HK-2 (cell line): ENCODE measurements at regions not wholly inside any gene's neighbourhood (a gene's known extent, or its start where the extent isn't known, plus 50 kb on each side); places are given as distances from the start of the nearest gene placed in this dataset.

Experiments used
- DNase-seq: peaks from one replicate; pipeline ENCODE4 v3.0.0-alpha.2; 2018; ENCODE audit not compliant: unreplicated experiment

- DNase-seq: no peak
These were observed 567.3 kb upstream of the BTBD3 start for GRCh38 chr20:11350126-11351005.

DNA sequence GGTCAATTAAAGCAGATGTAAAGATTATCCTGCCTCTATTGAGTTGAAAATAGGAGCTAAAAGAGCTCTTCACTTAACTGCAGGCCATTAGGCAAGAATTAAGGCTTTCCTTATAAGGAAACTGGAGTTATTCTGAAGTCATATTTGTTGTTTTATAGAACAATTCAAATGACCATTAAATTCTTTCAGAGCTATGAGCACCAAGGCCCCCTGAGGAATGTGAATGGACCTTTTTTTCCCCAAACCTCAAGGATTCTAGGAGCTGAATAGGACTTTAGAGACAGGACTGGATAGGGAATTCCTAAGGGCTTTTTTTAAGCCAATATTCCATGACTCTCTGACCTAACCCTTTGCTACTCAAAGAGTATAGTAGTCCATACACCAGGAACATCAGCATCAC lies 565.7 kb upstream of the BTBD3 start:
- DNase-seq: no peak

DNA sequence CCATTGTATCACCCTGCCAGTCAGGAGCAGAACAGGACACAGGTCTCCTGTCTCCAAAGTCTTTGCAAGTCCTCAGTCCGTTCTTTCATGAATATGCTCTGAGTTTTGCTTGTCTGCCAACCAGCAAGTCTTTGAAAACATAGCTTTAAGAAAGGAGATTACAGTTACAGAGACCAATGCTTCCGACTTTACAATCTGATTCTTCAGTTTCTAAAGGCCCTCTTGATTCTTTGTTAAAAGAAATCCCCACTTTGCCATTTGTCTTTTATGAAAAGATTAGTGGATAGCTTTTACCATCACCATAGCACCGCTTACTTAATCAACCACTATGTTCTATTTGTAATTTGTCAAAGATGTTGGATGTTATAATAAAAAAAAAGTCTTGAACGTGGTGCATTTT lies 562.8 kb upstream of the BTBD3 start:
- no peak for DNase-seq

DNA sequence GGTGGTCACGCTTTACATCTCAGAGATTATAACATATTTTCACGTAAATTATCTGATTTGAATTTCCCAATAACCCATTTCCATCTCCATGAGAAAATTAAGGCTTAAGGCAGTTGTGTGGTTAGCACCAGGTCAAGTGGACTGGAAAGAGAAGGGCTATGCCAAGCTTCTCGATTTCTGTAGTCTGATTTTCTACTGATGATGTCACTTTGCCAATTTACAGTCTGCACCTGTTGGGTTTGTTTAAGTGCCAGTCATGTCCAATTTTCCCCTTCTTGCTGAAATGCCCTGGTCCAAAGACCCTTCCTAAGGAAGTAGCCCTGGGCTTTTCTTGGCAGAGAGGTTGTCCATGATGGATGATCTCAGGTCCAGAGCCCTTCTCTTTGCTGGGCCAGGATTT lies 562.3 kb upstream of the BTBD3 start:
- no peak for DNase-seq

DNA sequence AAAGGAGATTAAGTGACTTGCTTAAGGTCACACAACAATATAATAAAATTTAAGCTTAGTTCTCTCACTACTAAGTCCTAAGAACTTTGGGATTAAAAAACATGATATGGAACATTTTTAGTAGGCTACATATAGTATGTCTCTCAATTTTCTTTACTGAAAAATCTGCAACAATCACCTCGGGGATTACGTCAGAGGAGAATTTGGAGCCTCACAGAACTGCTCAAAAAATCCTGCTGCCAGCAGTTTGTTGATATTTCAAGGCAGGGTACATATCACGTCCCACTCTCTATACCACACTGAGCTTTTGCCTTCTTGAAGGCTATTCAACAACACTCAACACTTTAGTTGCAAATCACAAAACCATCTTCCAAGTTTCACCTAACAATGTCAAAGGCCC lies 561.6 kb upstream of the BTBD3 start:
- DNase-seq: no peak

- no peak for DNase-seq
These were observed 555.2 kb upstream of the BTBD3 start for GRCh38 chr20:11362450-11362849.

- no peak for DNase-seq
These were observed 553.0 kb upstream of the BTBD3 start for GRCh38 chr20:11364736-11365135.

- DNase-seq: no peak
These were observed 551.0 kb upstream of the BTBD3 start for GRCh38 chr20:11366660-11367059.

- no peak for DNase-seq
These were observed 549.2 kb upstream of the BTBD3 start for GRCh38 chr20:11368499-11368898.

DNA sequence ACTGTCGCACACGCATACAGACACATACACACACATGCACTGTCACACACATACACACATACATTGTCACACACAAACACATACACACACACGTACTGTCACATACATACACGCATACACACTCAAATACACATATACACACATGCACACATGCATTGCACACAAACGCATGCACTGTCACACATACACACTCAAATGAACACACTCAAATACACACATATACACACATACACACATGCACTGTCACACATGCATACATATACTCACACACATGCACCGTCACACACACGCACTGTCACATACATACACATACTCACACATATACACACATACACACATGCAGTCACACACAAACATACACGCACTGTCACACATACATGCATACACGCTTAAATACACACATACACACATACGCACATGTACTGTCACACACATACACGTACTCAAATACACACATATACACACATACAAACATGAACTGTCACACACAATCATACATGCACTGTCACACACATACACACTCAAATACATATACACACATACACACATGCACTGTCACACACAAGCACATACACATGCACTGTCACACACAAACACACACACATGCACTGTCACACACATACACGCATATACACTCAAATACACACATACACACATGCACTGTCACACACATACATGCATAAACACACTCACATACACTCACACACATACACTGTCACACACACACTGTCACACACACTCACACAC lies 548.6 kb upstream of the BTBD3 start:
- no peak for DNase-seq

DNA sequence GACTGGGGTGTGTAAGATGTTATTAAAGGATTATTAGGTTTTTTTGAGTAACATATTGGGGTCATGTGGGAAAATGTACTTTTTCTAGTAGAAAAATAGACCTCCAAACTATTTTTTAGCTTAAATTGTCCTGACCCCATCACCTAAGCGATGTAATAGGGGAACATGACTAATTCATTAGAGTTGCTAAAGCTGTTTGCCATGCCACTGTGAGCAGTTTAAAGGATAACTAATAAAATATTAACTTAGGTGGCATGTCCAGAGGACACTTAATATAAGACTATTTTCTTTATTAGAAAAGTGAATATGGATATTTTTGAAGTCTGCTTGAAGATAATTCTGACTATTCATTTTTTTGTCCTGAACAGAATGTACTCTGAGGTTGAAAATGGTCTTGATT lies 545.9 kb upstream of the BTBD3 start:
- DNase-seq: no peak

GRCh38 chr20:11372876-11373790 lies 544.6 kb upstream of the BTBD3 start:
- no peak for DNase-seq

- no peak for DNase-seq
These were observed 542.4 kb upstream of the BTBD3 start for GRCh38 chr20:11375335-11375734.

DNA sequence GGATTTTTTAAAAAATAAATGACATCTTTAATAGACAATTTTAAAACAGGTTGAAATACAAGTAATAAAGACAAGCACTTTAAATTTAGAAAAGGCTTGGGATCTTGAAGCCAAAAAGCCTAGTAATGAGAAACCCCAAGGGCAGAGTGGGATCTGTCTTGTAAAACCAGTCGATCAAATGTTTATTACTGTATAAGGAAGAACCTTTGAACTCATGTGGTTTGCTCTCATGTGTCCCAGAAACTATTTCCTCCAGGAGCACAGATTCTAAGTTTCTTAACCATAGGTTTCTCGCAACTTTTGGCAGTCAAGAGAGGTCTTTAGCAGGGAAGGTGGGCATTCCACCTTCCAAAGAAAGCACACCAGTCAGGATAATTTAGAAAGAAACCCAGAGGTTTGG lies 541.7 kb upstream of the BTBD3 start:
- no peak for DNase-seq

DNA sequence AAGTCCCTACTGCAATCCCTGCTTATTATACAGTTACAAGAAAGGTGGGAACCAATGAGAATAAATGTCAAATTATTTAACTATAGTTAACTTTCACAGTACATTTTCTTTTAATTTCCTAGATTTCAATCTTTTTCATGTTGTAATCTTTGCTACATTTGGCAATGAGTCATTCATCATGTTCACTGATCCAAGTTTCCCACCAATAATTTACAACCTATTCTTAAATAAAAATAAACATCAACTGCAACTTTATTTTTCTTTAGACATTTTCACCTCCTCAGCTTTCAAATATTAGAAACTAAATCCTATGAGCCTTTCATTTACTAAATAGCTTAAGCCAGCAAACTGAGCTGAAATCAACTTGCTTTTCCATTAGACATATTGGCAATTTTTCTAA lies 541.3 kb upstream of the BTBD3 start:
- no peak for DNase-seq

DNA sequence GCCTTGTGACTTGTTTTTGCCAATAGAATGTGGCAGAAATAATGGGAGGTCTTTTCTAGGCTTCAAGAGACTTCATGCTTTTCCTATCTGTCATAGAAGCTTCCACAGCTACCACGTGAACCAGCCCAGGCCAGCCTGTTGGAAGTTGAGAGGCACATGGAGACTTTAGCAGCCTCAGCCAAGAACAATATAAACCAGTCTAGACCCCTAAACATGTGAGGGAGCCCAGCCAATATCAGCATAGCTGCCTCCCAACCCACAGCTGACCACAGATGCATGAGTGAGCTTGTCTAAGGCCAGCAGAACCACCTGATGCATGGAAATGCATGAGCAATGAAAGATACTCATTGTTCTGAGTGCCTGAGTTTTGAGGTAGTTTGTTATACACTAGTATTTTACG lies 540.7 kb upstream of the BTBD3 start:
- DNase-seq: no peak

DNA sequence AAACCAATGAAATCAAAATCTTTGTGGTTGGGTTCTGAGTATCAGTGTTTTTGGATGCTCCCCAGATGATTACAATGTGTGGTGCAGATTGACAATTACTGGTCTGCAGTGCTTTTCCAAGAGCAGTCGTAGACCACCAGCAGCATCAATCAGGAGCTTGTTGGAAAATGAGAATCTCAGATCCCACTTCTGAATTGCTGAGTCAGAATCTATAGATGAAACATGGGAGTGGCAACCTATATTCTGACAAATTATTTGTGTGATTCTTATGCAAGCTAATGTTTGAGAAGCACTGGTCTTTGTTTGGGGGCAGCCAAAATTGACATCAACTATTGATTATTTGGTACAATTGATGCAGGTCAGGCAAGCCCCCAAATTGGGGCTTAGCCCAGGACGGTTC lies 539.9 kb upstream of the BTBD3 start:
- DNase-seq: no peak

- no peak for DNase-seq
These were observed 539.4 kb upstream of the BTBD3 start for GRCh38 chr20:11378252-11378651.

GRCh38 chr20:11379257-11380011 lies 538.3 kb upstream of the BTBD3 start:
- no peak for DNase-seq

GRCh38 chr20:11380283-11380682 lies 537.4 kb upstream of the BTBD3 start:
- DNase-seq: no peak

DNA sequence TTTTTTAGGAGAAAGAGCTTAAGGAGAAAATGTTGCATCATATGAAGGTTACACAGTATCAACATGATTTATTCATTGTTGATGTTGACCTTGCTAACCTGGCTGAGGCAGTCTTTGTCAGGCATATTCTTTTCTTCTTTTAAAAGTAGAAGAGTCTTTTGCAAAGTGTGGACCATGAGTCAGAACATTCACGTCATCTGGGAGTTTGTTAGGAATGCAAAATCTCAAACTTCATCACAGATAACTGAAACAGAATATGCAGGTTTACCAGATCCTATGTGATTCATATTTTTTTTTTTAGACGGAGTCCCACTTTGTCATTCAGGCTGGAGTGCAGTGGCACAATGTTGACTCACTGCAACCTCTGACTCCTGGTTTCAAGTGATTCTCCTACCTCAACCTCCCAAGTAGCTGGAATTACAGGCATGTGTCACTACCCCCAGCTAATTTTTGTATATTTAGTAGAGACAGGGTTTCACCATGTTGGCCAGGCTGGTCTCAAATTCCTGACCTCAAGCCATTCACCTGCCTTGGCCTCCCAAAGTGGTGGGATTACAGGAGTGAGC lies 530.4 kb upstream of the BTBD3 start:
- peak; percentile 51 for DNase-seq
